ENCODE measurements at regions not wholly inside any gene's neighbourhood (a gene's known extent, or its start where the extent isn't known, plus 50 kb on each side); places are given as distances from the start of the nearest gene placed in this dataset.
"Not testable (repeated sequence)": the region's sequence is repeated elsewhere in the genome, so short reads cannot be mapped to it uniquely, and the experiment has no call there.

DNA sequence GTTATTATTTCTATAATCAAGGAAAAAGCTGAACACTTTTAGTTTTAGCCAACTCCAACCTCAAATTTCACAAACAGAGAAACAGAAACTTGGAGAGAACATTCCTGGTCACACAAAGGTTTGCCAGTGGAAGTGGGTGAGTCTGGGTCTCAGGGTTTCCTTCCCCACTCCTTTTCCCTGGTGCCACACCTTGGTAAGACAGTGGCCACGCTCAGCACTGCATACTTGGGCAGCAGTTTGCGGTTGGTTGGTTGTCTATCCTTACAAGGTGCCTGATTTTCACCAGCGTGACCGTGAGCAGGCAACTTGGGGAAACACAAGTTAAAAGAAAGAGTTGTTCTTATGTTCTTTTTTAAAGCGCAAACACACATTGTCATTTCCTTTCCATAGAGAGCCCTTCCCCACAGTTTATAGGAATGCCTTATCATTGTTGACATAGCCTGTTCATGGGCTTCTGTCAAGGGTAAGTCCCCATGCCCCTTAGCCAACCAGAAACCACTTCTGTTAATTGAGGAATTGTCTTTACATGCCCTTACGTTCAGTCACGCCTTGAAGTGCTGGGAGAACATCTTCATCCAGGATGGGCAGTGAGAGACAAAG is 82.2 kb downstream of the RIN2 start:
- Mint-ChIP-seq H3K4me3 (no peak overlapping the region), H3K4me1 (no peaks in the 10 kb centered on the region), H3K9me3 (no peaks in the 10 kb centered on the region), H3K27me3 (peaks cover 9% of the 10 kb centered on the region), H3K36me3 (ENCODE audit: low read depth) (no peaks in the 10 kb centered on the region), H3K27ac (no peak overlapping the region)
- DNase-seq = no peak
- ChIA-PET POLR2A (no interaction called here), CTCF (no interaction called here)

DNA sequence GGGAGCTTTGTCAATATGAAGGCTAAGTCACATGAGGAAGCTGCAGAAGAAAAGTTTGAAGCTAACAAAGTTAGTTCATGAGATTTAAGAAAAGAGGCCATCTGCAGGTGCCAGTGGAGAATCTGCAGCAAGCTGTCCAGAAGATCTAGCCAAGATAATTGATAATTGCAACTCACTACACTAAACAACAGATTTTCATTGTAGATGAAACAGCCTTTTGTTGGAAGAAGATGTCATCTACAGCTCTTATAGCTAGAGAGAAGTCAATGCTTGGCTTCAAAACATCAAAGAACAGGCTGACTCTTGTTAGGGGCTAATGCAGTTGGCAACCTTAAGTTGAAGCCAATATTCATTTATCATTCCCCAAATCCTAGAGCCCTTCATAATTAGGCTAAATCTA is 83.7 kb downstream of the RIN2 start:
- Mint-ChIP-seq H3K4me3 (no peak overlapping the region), H3K27ac (no peak overlapping the region), H3K27me3 (peaks cover 17% of the 10 kb centered on the region), H3K36me3 (ENCODE audit: low read depth) (no peaks in the 10 kb centered on the region), H3K4me1 (no peaks in the 10 kb centered on the region), H3K9me3 (no peaks in the 10 kb centered on the region)
- ChIA-PET POLR2A (no interaction called here), CTCF (no interaction called here)
- no peak for DNase-seq

DNA sequence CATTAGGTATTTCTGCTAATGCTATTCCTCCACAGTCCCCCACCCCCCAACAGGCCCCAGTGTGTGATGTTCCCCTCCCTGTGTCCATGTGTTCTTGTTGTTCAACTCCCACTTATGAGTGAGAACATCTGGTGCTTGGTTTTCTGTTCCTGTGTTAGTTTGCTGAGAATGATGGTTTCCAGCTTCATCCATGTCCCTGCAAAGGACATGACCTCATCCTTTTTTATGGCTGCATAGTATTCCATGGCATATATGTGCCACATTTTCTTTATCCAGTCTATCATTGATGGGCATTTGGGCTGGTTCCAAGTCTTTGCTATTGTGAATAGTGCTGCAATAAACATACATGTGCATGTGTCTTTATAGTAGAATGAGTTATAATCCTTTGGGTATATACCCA is 86.8 kb downstream of the RIN2 start:
- H3K9me3 Mint-ChIP-seq; H3K36me3 Mint-ChIP-seq (ENCODE audit: low read depth); DNase-seq; POLR2A ChIA-PET; CTCF ChIA-PET; H3K4me1 Mint-ChIP-seq; H3K4me3 Mint-ChIP-seq; H3K27ac Mint-ChIP-seq: not testable (repeated sequence)
- H3K27me3 Mint-ChIP-seq = peaks cover 15% of the 10 kb centered on the region

- Mint-ChIP-seq H3K4me1 (no peaks in the 10 kb centered on the region), H3K36me3 (ENCODE audit: low read depth) (no peaks in the 10 kb centered on the region), H3K27me3 (peaks cover 16% of the 10 kb centered on the region), H3K4me3 (no peak overlapping the region), H3K27ac (no peak overlapping the region), H3K9me3 (no peaks in the 10 kb centered on the region)
- CTCF ChIA-PET = no interaction called here
- POLR2A ChIA-PET = no interaction called here
- DNase-seq = no peak
Observed at GRCh38 chr20:19847383-19847782, 89.3 kb downstream of the RIN2 start.

DNA sequence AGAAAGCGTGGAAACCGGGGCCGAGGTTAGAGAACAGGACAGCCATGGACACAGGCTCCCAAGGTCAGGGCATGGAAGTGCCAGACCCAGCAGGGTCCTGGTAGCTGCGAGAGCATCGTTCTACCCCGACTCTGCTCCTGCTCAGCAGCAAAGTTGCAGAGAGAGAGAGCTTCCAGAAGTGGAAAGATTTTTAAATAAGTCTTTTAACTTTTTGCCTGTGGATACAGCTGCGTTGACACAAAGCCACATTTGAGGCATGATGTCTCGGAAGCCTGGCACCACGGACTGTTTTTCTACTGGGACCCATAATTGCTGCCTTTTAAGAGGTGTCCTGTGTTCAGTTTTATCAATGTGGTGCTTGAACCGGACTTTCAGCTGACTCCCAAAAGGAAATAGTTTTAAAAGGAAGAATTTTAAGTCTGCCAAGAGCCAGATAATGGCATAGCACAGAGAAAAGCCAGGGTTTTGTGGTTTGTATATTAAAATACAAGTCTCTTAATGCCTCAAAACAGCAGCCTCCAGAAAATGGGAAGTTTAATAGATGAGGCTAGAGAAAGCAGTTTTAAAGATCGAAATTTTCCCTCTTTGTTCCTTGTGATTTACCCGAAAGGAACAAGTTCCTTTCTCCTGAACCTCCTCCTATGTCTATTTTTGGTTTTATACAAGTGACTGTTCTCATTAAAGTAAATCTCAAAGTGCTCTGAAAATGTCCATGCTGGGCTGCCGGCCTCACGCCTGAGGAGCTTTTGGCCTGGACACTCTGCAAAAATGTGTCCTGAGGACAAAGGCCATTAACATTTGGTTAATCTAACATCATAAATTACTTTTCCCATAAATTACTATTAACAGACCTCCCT is 91.5 kb downstream of the RIN2 start:
- DNase-seq = no peak
- Mint-ChIP-seq H3K27me3 (peaks cover 9% of the 10 kb centered on the region), H3K36me3 (ENCODE audit: low read depth) (no peaks in the 10 kb centered on the region), H3K27ac (no peak overlapping the region), H3K9me3 (no peaks in the 10 kb centered on the region), H3K4me1 (no peaks in the 10 kb centered on the region), H3K4me3 (no peak overlapping the region)
- ChIA-PET CTCF (no interaction called here), POLR2A (no interaction called here)

DNA sequence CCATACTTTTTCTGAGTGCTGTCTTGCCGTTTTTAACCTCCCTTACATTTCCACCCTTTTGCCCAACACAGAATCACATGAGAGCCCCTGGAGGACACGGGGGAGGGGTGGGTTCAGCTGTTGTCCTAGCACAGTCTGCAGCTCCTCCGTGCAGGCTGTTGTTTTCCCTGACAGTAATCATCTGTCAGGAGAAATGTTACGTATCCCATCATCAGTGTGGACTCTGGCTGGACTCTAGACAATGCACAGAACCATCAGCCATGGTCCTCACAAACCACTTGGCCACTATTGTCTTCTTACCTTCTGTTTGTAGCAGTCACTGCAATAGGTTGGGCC is 92.1 kb downstream of the RIN2 start:
- H3K27ac Mint-ChIP-seq = no peak overlapping the region
- no peaks in the 10 kb centered on the region for H3K4me1 Mint-ChIP-seq
- H3K27me3 Mint-ChIP-seq = peaks cover 9% of the 10 kb centered on the region
- no peak for DNase-seq
- ChIA-PET POLR2A (no interaction called here), CTCF (no interaction called here)
- no peak overlapping the region for H3K4me3 Mint-ChIP-seq
- H3K36me3 Mint-ChIP-seq (ENCODE audit: low read depth) = no peaks in the 10 kb centered on the region
- no peaks in the 10 kb centered on the region for H3K9me3 Mint-ChIP-seq

- Mint-ChIP-seq H3K9me3 (no peaks in the 10 kb centered on the region), H3K27me3 (peaks cover 3% of the 10 kb centered on the region), H3K27ac (no peak overlapping the region), H3K4me1 (no peaks in the 10 kb centered on the region), H3K36me3 (ENCODE audit: low read depth) (no peaks in the 10 kb centered on the region), H3K4me3 (no peak overlapping the region)
- ChIA-PET POLR2A (no interaction called here), CTCF (no interaction called here)
- no peak for DNase-seq
Observed at GRCh38 chr20:19851861-19852260, 93.8 kb downstream of the RIN2 start.

GRCh38 chr20:19855416-19855815 is 97.4 kb downstream of the RIN2 start:
- CTCF ChIA-PET = no interaction called here
- no peaks in the 10 kb centered on the region for H3K4me1 Mint-ChIP-seq
- no peaks in the 10 kb centered on the region for H3K9me3 Mint-ChIP-seq
- H3K27me3 Mint-ChIP-seq = peaks cover 2% of the 10 kb centered on the region
- POLR2A ChIA-PET = no interaction called here
- DNase-seq = no peak
- no peak overlapping the region for H3K4me3 Mint-ChIP-seq
- no peak overlapping the region for H3K27ac Mint-ChIP-seq
- H3K36me3 Mint-ChIP-seq (ENCODE audit: low read depth) = no peaks in the 10 kb centered on the region

DNA sequence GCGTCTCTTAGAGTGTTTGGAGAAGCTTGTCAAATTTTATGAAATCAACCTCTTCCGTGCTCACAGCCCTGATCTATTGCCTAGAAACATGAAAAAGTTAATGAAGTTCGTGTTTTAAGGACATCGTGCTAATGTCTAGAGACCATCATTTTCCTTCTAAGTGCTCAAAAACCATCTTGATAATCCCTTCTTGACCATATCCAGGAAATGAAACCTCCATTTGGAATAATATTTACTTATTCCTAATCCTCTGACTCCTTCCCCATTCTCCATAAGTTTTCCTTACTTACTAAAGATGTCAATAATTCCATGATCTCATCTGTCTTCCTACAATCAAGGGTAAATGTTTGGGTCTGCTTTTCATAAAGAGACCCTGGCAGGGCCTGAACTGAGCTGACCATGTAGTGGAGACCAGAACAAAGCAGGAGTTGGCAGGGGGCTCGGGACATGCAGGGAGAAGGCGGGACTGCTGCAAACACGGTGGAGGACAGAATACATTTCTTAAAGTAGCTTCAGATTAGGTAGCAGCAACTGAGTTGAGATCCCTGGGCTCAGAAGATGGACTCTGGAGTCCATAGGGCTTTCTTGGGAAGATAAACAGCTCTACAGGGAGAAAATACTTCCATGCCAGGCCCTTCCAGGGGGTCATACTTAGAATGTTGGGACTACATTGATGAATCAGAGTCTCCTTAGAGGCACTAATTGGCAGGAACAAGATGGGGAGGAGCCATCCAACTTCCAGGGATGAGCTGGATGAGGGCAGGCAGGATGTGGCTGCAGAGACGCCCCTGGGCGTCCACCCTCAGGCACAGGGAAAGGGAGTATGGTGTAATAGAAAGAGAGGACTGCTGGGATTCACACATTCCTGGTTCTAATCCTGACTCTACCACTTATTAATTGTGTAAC is 100.7 kb downstream of the RIN2 start:
- Mint-ChIP-seq H3K9me3 (no peaks in the 10 kb centered on the region), H3K36me3 (ENCODE audit: low read depth) (no peaks in the 10 kb centered on the region), H3K4me3 (no peak overlapping the region), H3K27ac (no peak overlapping the region), H3K4me1 (peaks cover 6% of the 10 kb centered on the region), H3K27me3 (peaks cover 2% of the 10 kb centered on the region)
- ChIA-PET CTCF (no interaction called here), POLR2A (no interaction called here)
- DNase-seq = no peak

DNA sequence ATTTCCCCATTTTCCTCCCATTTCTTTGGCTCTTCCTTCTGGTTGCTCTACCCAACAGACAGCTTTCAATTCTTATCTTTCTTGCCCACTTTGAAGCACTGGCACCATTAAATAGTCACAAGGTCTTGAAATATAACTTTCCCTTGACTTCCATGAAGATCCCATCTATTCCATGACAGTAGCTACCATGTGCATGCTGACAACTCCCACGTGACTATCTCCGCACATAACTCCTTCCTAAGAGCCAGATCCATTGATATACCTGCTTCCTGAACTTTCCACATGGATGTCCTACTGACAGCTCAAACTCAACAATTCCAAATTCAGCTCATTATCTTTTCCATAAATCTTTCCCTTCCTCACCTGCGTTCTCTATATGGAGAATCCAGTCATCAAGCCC is 101.4 kb downstream of the RIN2 start:
- H3K36me3 Mint-ChIP-seq (ENCODE audit: low read depth) = no peaks in the 10 kb centered on the region
- peaks cover 6% of the 10 kb centered on the region for H3K4me1 Mint-ChIP-seq
- peaks cover 2% of the 10 kb centered on the region for H3K27me3 Mint-ChIP-seq
- H3K9me3 Mint-ChIP-seq = no peaks in the 10 kb centered on the region
- H3K4me3 Mint-ChIP-seq = no peak overlapping the region
- ChIA-PET POLR2A (no interaction called here), CTCF (no interaction called here)
- H3K27ac Mint-ChIP-seq = no peak overlapping the region
- DNase-seq = no peak

DNA sequence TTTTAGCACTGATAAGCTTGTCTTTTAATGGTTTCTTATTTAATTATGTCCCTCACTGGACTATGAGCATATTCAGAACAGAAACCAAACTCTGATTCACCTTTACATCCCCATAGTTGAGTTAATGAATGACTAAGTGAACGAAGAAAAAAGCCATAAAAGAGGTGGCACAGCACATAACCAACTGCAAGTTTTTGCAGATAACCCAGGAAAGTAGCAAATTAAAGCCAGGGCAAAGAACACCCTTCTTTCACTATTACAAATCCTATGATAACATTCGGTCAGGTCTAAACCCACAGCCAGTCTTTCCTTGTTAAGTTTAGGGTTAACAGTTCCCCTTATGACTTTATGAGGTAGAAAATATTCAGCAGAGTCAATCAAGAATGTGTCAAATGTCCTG is 102.7 kb downstream of the RIN2 start:
- Mint-ChIP-seq H3K4me1 (peaks cover 6% of the 10 kb centered on the region), H3K27me3 (no peaks in the 10 kb centered on the region), H3K9me3 (no peaks in the 10 kb centered on the region), H3K4me3 (no peak overlapping the region), H3K36me3 (ENCODE audit: low read depth) (no peaks in the 10 kb centered on the region), H3K27ac (no peak overlapping the region)
- no peak for DNase-seq
- POLR2A ChIA-PET = no interaction called here
- CTCF ChIA-PET = no interaction called here

GRCh38 chr20:19861147-19861759 is 103.2 kb downstream of the RIN2 start:
- Mint-ChIP-seq H3K9me3 (no peaks in the 10 kb centered on the region), H3K27me3 (no peaks in the 10 kb centered on the region), H3K4me1 (peaks cover 6% of the 10 kb centered on the region), H3K36me3 (ENCODE audit: low read depth) (no peaks in the 10 kb centered on the region), H3K27ac (no peak overlapping the region), H3K4me3 (no peak overlapping the region)
- ChIA-PET CTCF (no interaction called here), POLR2A (no interaction called here)
- no peak for DNase-seq

- peaks cover 6% of the 10 kb centered on the region for H3K4me1 Mint-ChIP-seq
- no peak for DNase-seq
- POLR2A ChIA-PET = no interaction called here
- CTCF ChIA-PET = interaction anchor here (0.5 kb wide), 1 partner anchor 16 kb away, joined by 3 read pairs; no protein-coding TSS in a partner anchor
- no peaks in the 10 kb centered on the region for H3K36me3 Mint-ChIP-seq (ENCODE audit: low read depth)
- H3K27ac Mint-ChIP-seq = no peak overlapping the region
- no peaks in the 10 kb centered on the region for H3K27me3 Mint-ChIP-seq
- H3K4me3 Mint-ChIP-seq = no peak overlapping the region
- H3K9me3 Mint-ChIP-seq = no peaks in the 10 kb centered on the region
Observed at GRCh38 chr20:19864130-19864529, 106.1 kb downstream of the RIN2 start.

All from activated CD4-positive, alpha-beta memory T cell treated with anti-CD3 and anti-CD28 coated beads, Interleukin-2, amount 10 ng/mL, durations not matched to agents 7 days and 5 days (primary cell).